Sigmoid colon (tissue), 3 donors: ENCODE measurements at regions not wholly inside any gene's neighbourhood (a gene's known extent, or its start where the extent isn't known, plus 50 kb on each side); places are given as distances from the start of the nearest gene placed in this dataset.

ENCODE experiments used
- POLR2A ChIP-seq, 2 donors: fragments of 450-650 bp; IDR thresholded peaks; one replicate each; pipeline ENCODE4 v1.6.1; 2016; ENCODE audit warnings: antibody characterized with exemption in 2 of 2, mild to moderate bottlenecking in 2 of 2, moderate library complexity in 2 of 2
- TF ChIP-seq, protein P1 (sequence below), 4 experiments: fragments of 450-650 bp in 3 of 4; fragments of 200-600 bp in 1 of 4; IDR thresholded peaks; one replicate each; pipeline ENCODE4 v1.5.1; 2016 to 2019; ENCODE audit warnings: antibody characterized with exemption in 4 of 4, mild to moderate bottlenecking in 3 of 4, moderate library complexity in 2 of 4

DNA sequence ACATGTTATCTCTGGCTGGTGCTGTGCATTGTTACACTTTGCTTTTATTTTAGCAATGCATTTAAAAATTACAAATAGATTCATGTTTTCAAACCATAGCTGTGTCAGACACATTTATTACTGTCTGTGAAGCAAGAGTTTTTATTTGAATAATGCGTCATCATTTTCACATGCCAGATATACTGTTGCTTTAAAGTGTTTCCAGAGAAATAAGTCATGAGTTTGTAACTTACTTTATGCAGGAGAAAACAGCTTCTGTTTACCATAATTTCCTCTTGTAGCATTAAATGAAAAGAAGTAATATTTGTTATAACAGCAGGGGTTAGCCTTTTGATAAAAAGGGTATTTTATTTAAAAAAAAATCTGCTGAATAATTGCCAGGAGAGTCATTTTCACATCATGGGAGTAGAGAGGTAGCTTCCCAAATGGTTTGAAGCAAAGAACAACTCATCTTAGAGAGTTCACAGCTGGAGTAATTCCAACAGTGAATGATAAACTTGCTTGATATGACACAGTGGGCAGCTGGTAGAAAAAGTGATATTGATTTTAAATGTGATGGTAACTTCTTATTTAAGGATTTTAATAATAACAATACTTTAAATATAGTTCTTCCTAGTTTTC lies 1274.5 kb upstream of the CRIM1 start:
- TF ChIP-seq, protein P1, sequence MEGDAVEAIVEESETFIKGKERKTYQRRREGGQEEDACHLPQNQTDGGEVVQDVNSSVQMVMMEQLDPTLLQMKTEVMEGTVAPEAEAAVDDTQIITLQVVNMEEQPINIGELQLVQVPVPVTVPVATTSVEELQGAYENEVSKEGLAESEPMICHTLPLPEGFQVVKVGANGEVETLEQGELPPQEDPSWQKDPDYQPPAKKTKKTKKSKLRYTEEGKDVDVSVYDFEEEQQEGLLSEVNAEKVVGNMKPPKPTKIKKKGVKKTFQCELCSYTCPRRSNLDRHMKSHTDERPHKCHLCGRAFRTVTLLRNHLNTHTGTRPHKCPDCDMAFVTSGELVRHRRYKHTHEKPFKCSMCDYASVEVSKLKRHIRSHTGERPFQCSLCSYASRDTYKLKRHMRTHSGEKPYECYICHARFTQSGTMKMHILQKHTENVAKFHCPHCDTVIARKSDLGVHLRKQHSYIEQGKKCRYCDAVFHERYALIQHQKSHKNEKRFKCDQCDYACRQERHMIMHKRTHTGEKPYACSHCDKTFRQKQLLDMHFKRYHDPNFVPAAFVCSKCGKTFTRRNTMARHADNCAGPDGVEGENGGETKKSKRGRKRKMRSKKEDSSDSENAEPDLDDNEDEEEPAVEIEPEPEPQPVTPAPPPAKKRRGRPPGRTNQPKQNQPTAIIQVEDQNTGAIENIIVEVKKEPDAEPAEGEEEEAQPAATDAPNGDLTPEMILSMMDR (IDR thresholded peaks at IDR 0.05), result no peak
- TF ChIP-seq POLR2A (IDR thresholded peaks at IDR 0.05), result no peak
